HG03460 (cell line): ENCODE measurements at regions not wholly inside any gene's neighbourhood (a gene's known extent, or its start where the extent isn't known, plus 50 kb on each side); places are given as distances from the start of the nearest gene placed in this dataset.
A peak's percentile ranks its signal among the peaks of the same experiment; 100 is the strongest.

ENCODE experiments used
- ATAC-seq: cut with Tn5 transposase; IDR thresholded peaks from one replicate; pipeline ENCODE4 v1.9.1; 2021; ENCODE audit not compliant: unreplicated experiment

GRCh38 chr10:44326474-44327030 lies 58.3 kb downstream of the CXCL12 start:
- ATAC-seq, result no peak

DNA sequence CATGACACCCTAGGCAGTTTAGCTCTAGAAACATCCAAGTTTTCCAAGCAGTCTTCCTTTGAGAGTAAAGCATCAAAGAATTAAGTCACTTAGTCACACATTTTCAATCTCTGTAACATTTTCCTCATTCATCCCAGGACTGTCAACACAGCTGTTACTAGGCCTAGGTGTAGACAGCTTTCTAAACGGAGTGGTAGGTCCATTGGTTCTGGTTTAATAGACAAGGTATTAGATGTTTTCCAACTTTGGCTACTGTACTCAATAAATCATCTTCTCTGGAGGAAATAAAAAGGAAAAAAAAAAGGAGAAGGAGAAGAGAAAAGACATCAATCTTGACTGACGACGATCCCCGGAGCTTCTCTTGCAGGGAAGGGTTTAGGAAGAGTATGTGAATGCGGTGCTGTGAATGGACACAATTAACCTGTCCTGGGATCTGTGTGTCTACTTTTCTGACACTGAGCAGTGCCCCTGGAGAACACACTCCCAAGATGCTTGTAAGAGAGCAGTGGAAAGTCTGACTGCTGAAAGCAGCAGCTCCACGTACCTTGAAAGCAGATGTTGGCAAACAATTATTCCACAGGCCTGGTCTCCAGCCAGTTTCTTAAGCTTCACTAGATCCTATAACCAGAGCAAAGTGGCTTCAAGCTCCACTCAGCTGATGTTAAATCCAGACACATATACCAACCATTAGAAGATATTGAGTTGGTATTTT lies 59.1 kb downstream of the CXCL12 start:
- ATAC-seq, result no peak

DNA sequence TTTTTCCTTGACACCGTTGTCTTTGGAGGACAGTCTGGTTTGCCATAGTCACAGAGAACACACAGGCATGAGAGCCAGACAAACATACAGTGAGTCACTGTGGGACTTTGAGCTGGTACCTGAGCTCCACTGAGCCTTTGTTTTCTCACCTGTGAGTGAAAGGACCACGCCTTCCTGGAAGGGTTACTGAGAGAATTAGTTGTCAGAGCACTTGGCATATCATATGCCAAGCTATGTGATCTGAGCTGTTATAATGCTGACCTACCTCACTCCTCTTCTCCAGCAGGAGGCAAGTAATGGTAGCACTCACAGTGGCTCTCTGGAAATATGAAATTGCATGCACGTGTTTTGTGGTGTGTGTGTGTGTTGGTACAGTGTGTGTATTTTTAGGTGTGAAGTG lies 59.7 kb downstream of the CXCL12 start:
- ATAC-seq, result no peak

DNA sequence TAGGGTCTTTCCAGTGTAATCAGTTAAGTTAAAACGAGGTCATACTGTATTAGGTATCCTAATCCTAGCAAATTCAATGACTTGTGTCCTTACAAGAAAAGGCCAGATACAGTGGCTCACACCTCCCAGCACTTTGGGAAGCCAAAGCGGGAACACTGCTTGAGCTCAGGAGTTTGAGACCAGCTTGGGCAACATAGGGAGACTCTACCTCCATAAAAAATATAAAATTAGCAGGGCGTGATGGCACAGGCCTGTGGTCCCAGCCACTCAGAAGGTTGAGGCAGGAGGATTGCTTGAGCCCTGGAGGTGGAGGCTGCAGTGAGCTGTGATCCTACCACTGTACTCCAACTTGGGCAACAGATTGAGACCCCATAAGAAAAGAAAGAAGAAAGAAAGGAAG lies 61.1 kb downstream of the CXCL12 start:
- no peak for ATAC-seq

- ATAC-seq, result no peak
Measured at GRCh38 chr10:44322137-44322536, 62.8 kb downstream of the CXCL12 start.

DNA sequence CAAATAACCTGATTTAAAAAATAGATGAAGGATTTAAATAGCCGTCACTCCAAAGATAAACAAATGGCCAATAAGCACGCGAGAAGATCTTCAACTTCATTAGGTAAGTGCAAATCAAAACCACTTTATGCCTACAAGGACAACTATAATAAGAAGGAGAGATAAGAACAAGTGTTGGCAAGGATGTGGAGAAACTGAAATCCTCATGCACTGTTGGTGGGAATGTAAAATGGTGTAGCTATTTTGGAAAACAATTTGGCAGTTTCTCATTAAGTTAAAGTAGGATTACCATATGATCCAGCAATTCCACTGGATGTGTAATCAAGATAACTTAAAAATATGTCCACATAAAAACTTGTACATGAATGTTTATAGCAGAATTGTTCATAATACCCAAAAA lies 64.1 kb downstream of the CXCL12 start:
- ATAC-seq, result no peak

- no peak for ATAC-seq
Measured at GRCh38 chr10:44317856-44318255, 67.0 kb downstream of the CXCL12 start.

DNA sequence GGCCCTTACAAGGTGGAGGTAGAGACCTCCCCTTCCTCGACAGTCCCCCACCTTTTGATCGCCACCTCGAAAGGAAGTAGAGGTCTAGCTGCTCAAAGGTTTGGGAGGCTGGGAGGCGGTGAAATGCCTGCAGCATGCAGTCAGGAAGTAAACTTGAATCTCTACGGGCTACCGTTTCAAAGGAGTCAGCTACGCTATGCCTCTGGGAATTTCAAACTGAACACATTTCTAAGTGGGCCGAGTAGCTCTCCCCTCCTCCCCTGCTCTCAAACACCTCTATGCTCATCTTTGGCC lies 68.0 kb downstream of the CXCL12 start:
- ATAC-seq, result no peak

DNA sequence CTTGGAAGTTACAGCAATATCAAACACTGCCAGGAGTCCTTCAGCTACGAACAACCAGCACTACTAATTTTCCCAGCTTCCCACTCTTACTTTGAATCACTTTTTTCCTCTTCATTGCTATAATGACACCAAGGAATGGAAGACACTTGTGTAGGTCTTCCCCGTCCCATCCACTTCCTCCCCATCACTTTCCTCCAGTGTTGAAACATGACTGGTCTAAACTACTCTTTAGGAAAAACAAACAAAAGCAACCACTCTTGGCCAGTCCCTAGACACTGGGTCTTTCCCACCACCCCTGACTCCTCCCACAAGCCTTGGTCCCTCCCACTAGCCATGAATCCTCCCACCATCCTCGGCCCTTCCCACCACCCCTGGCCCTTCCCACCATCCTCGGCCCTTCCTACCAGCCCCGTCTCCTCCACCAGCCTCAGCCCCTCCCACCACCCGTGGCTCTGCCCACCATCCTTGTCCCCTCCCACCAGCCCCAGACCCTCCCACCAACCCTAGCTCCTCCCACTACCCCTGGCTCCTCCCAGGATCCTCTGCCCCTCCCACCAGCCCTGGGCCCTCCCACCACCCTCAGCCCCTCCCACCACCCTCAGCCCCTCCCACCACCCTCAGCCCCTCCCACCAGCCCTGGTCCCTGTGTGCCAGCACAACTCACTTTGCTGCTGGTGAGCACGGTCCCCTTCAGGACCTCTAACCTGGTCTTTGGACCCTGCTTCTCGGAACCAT lies 68.5 kb downstream of the CXCL12 start:
- no peak for ATAC-seq

DNA sequence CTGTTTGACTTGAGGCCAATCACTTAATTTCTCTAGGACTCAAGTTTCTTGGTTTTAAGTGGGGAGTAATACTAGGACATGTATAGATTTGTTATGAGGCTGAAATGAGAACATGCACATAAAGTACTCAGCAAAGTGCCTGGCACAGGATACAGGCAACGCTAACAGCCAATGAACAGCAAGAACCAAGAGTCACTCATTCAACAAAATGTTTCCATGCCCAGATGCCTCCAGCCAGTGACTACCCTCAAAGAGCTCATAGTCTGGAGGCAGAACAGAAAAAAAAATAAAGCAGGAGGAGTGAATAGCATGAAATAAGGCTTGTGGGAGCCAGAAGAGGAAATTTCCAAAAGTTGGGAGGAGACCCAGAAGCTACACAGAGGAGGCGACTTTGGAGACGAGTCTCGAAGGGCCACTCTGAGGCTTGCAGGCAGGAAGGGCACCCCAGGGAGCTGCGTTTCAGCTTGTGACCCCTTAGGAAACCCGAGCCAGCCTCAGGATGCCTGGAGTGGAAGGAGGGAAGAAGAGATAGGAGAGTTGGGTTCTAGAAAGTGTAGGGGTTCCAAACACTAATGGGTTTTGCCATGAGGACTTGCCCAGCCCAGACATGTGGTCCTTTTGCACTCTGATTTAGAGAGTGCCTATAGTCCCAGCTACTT lies 70.0 kb downstream of the CXCL12 start:
- ATAC-seq, result no peak

DNA sequence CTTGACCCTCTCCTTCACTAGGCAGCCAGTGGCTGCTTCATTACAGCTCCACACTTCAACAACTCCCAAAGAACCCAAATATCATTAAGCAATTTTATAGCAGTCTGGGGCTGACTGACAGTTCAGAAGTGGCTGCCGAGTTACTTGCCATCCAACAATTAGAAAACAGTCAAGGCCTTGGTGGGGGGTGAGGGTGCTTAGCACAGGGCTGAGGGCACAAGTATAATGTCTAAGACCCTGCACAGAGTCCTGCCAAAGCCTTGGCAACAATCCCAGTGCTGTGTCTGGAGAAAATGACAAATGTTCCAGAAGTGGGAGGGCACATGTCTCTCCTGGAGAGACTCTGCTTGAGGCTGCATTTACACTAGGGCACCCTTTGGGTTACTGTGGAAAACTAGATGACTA lies 71.1 kb downstream of the CXCL12 start:
- ATAC-seq, result no peak

DNA sequence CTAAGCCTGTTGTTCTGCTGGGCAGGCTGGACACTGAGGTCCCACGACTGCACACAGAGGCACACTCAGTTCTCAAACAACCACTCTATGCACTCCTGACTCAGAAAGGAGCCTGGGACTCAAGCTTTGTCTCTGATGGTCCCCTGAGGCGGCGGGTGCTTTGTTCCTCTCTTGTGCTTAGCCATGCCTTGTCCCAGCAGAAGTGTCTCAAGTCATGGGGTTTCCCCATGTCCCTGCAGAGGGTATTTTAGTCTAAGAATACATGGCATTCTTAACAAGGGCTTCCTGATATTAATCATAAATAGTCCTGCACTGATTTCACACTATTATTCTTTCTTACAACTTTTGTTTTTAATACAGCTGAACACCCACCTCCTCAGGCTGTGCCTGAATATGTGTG lies 72.5 kb downstream of the CXCL12 start:
- no peak for ATAC-seq

- no peak for ATAC-seq
Measured at GRCh38 chr10:44311563-44312051, 73.3 kb downstream of the CXCL12 start.

- ATAC-seq, result peak; percentile 80
Measured at GRCh38 chr10:44310762-44311562, 73.9 kb downstream of the CXCL12 start.

DNA sequence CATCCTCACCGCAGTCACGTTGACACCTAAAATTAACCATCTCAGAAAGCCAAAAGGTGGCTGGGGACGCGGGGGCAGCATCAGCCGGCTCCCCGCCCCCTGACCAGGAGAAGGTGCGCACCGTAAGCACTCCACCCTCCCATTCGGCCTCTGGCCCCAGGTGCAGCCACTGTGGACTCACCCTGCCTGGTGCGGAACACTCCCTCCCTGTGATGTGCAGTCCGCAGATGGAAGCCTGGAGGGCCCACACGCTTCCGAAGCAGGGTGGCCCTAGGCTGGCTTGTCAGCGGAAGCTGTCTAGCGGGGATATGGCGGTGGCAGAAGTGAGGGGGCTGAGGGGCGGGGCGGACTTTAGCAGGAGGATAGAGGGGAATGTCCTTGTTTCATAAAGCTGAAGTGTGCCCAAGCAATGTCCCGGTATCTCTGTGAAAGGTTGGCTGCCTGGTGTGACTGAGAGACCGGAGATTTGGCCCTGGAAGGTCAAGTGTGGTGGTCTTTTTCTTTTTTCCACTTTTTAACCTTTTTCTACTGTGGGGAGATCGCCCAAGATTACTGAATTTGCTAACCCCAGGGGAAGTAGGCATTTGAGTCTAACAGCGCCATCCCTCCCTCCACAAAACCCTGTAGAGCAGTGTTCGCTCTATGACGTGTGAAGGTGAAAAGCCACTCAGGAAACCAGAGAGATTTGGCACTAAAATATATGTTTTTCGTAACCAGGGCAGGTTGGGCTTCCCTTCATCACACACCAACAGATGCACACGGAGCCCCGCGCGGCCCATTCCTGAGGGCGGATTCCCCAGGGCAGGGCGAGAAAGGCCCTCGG lies 74.7 kb downstream of the CXCL12 start:
- ATAC-seq, result no peak

DNA sequence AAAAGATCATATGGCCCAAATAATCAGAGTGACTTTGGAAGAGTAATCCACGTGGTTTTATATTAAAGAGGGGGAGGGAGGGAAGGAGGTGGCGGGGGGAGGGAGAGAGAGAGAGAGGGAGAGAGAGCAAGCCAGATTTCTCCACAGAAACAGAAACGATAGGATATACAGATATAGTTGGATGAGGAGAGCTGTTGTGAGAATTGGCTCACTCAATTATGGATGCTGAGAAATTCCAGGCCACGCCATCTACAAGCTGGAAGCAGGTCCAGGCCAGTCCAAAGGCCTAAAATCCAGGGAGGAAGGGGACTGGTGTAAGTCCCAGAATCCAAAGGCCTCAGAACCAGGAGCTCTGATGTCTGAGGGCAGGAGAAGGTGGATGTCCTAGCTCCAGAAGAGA lies 75.5 kb downstream of the CXCL12 start:
- no peak for ATAC-seq

DNA sequence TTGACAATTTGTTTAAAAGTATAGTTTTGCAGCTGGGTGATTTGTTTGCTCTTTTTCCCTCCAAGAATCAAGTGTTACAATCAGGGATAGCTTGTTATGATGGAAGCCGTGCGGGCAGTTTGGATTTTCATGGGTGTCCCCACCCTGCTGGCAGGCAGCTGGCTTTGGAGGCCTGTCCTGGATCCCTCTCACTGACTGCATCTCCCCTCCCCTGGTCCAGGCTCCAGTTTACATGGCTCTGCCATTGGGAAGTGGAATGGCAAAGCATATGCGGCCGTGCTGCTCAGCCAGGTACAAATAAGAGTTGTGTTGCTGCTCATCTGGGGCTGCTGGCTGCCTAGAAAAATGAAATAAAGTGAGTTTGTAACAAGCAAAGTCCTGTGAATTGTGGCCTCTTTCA lies 76.0 kb downstream of the CXCL12 start:
- ATAC-seq, result no peak

DNA sequence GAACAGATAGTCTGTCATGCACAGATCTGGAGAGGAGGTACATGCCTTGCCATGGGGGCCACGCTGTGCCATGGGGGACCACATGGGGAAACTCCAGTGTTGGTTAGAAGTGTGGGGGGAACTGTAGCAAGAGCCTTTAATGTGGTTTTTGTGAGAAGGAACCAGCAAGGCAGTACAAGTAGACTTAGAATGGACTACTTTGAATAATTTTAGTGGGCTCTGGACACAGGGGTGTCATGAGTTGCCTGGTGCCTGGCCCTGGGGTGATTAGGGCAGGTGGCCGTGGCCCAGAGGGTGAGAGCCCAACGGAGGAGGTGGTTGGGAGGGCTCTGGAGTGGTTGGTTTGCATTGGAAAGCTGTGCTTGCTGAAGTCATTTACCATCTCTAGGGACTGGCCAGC lies 77.2 kb downstream of the CXCL12 start:
- no peak for ATAC-seq

GRCh38 chr10:44306762-44307161 lies 78.1 kb downstream of the CXCL12 start:
- no peak for ATAC-seq

DNA sequence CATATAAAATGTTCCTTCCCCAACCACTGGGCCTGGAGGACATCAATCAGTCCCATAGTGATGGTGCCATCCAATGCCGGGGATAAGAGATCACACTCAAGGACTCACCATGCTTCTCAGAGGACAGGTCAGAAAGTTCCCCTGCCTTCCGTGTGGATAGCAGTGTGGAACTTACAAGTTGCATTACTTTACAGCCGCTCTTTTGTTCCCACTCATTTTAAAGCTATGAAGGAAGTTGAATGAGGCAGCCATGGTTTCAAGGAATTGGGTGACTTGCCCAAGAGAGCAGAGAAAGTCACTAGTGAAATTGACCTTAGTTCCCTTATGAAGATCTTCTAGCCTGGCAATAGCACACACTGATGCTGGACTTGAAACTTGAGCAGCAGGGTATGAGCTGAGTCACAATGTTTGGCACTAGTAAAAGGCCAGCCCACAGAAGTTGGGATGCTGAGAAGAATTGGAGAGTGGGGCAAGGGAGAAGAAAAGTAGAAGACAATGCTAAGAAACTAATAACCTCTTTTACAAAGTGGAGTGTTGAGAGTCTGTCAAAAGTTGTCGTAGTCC lies 78.7 kb downstream of the CXCL12 start:
- no peak for ATAC-seq
